SK-N-SH (cell line): ENCODE measurements at regions not wholly inside any gene's neighbourhood (a gene's known extent, or its start where the extent isn't known, plus 50 kb on each side); places are given as distances from the start of the nearest gene placed in this dataset.
"Not testable (repeated sequence)": the region's sequence is repeated elsewhere in the genome, so short reads cannot be mapped to it uniquely, and the experiment has no call there.

Source experiments
- CTCF ChIA-PET: fragments of 300-600, 350-600 bp; formaldehyde crosslinking; extraction: SDS; loops from one replicate; lab custom pipeline; 2021; lab: Yijun Ruan, JAX
- POLR2A ChIA-PET: fragments of 350-600 bp; sonication (Branson Sonifier 250); formaldehyde crosslinking; extraction: SDS; loops from one replicate; lab custom pipeline; 2020; ENCODE audit warnings: antibody characterized with exemption, inconsistent platforms; lab: Yijun Ruan, JAX
- DNase-seq: peaks from one replicate; pipeline ENCODE4 v3.0.0; 2012
- H2AFZ ChIP-seq: fragments of 200-600 bp; sonication (generic); 2 replicates; pipeline ENCODE4 v1.8.1; 2016; ENCODE audit warnings: antibody characterized with exemption, mild to moderate bottlenecking, low read depth
- H3F3A ChIP-seq: fragments of 200-600 bp; sonication (generic); replicated peaks from 2 replicates; pipeline ENCODE3; 2016; ENCODE audit warnings: antibody characterized with exemption, mild to moderate bottlenecking; ENCODE audit not compliant: insufficient read depth
- H3K27ac ChIP-seq, 2 experiments: fragments of 200-500 bp in 1 of 2; fragments of 200-600 bp in 1 of 2; sonication (Bioruptor generic) in 1 of 2; sonication (generic), shearing (Covaris generic) in 1 of 2; 2 replicates each; pipeline versions ENCODE4 v1.5.1 to v1.6.1; 2014 to 2016; ENCODE audit warnings: low read depth in 2 of 2, inconsistent platforms in 1 of 2, low read length in 1 of 2, mild to moderate bottlenecking in 1 of 2, mixed read lengths in 1 of 2
- H3K27me3 ChIP-seq: fragments of 200-600 bp; sonication (generic), shearing (Covaris generic); 2 replicates; pipeline ENCODE4 v1.6.1; 2016; ENCODE audit warnings: mixed run types; ENCODE audit not compliant: insufficient read depth
- H3K36me3 ChIP-seq, 2 experiments: fragments of 200-500 bp in 1 of 2; fragments of 200-600 bp in 1 of 2; sonication (Bioruptor generic) in 1 of 2; sonication (generic) in 1 of 2; replicated peaks in 1 of 2; 2 replicates each; pipeline versions ENCODE3 to v1.5.1; 2014 to 2016; ENCODE audit warnings: low read length in 1 of 2, mild to moderate bottlenecking in 1 of 2; ENCODE audit not compliant: insufficient read depth in 2 of 2, control insufficient read depth in 1 of 2
- H3K4me1 ChIP-seq, 2 experiments: fragments of 200-500 bp in 1 of 2; fragments of 200-600 bp in 1 of 2; sonication (Bioruptor generic) in 1 of 2; sonication (generic), shearing (Covaris generic) in 1 of 2; 2 replicates each; pipeline versions ENCODE4 v1.5.1 to v1.6.1; 2014 to 2016; ENCODE audit warnings: low read depth in 1 of 2, low read length in 1 of 2, mixed run types in 1 of 2; ENCODE audit not compliant: insufficient read depth in 2 of 2, control insufficient read depth in 1 of 2
- H3K4me2 ChIP-seq: fragments of 200-600 bp; sonication (generic), shearing (Covaris generic); 2 replicates; pipeline ENCODE4 v1.6.1; 2017; ENCODE audit warnings: mixed run types
- H3K4me3 ChIP-seq, 2 experiments: fragments of 200-500 bp in 1 of 2; fragments of 200-600 bp in 1 of 2; sonication (Bioruptor generic) in 1 of 2; sonication (generic), shearing (Covaris generic) in 1 of 2; 2 replicates each; pipeline versions ENCODE4 v1.5.1 to v1.8.1; 2014 to 2016; ENCODE audit warnings: low read depth in 2 of 2, inconsistent platforms in 1 of 2, low read length in 1 of 2, mild to moderate bottlenecking in 1 of 2, mixed read lengths in 1 of 2, moderate library complexity in 1 of 2
- H3K79me2 ChIP-seq: fragments of 200-600 bp; sonication (generic); 2 replicates; pipeline ENCODE4 v1.8.1; 2017; ENCODE audit warnings: mild to moderate bottlenecking; ENCODE audit not compliant: insufficient read depth
- H3K9ac ChIP-seq: fragments of 200-600 bp; sonication (generic); 2 replicates; pipeline ENCODE4 v1.6.1; 2017; ENCODE audit warnings: mixed run types
- H3K9me2 ChIP-seq: fragments of 200-600 bp; sonication (generic); 2 replicates; pipeline ENCODE4 v1.6.1; 2017; ENCODE audit warnings: mixed run types
- H3K9me3 ChIP-seq: fragments of 200-600 bp; sonication (generic); 2 replicates; pipeline ENCODE4 v1.6.1; 2017; ENCODE audit warnings: mixed run types, mild to moderate bottlenecking, moderate library complexity
- H4K20me1 ChIP-seq: fragments of 200-600 bp; sonication (generic); 2 replicates; pipeline ENCODE4 v1.6.1; 2017; ENCODE audit warnings: mild to moderate bottlenecking, mixed run types; ENCODE audit not compliant: insufficient read depth
- CHD2 ChIP-seq: fragments of 150-350 bp; IDR thresholded peaks from 2 replicates; pipeline ENCODE4 v1.6.1; 2018; ENCODE audit warnings: low read length; ENCODE audit not compliant: partially characterized antibody
- EZH2phosphoT487 ChIP-seq: fragments of 200-600 bp; sonication (generic); IDR thresholded peaks from 2 replicates; pipeline ENCODE4 v1.6.1; 2017; ENCODE audit warnings: low read depth, mixed run types, mild to moderate bottlenecking, antibody characterized with exemption, moderate library complexity, borderline replicate concordance
- GATA2 ChIP-seq: sonication (generic); formaldehyde crosslinking; IDR thresholded peaks from 2 replicates; pipeline ENCODE4 v1.5.0; 2020; ENCODE audit warnings: mild to moderate bottlenecking, missing genetic modification reagents
- MXI1 ChIP-seq: IDR thresholded peaks from 2 replicates; pipeline ENCODE4 v1.6.1; 2012; ENCODE audit warnings: mild to moderate bottlenecking, low read depth, low read length, improper control_type of control experiment
- NFIC ChIP-seq: IDR thresholded peaks from 2 replicates; pipeline ENCODE4 v1.4.0; 2012; ENCODE audit warnings: borderline replicate concordance
- NRF1 ChIP-seq: IDR thresholded peaks from 2 replicates; pipeline ENCODE4 v1.6.1; 2012; ENCODE audit warnings: low read depth, mild to moderate bottlenecking, low read length
- POLR2AphosphoS5 ChIP-seq: IDR thresholded peaks from 2 replicates; pipeline ENCODE4 v1.6.1; 2012; ENCODE audit warnings: low read depth, low read length
- RAD21 ChIP-seq: IDR thresholded peaks from 2 replicates; pipeline ENCODE4 v1.6.1; 2012; ENCODE audit warnings: mild to moderate bottlenecking, low read length
- RCOR1 ChIP-seq: fragments of 150-350 bp; IDR thresholded peaks from 2 replicates; pipeline ENCODE4 v1.6.1; 2017; ENCODE audit warnings: antibody characterized with exemption, low read length
- RFX5 ChIP-seq: IDR thresholded peaks from 2 replicates; pipeline ENCODE4 v1.6.1; 2012; ENCODE audit warnings: mild to moderate bottlenecking, improper control_type of control experiment, low read length
- RXRA ChIP-seq: IDR thresholded peaks from 2 replicates; pipeline ENCODE4 v1.4.0; 2012; ENCODE audit warnings: low read depth, mild to moderate bottlenecking, borderline replicate concordance
- SMC3 ChIP-seq: IDR thresholded peaks from 2 replicates; pipeline ENCODE4 v1.6.1; 2012; ENCODE audit warnings: low read depth, low read length, improper control_type of control experiment
- TAF1 ChIP-seq: IDR thresholded peaks from 2 replicates; pipeline ENCODE4 v1.6.1; 2012; ENCODE audit warnings: low read depth, mild to moderate bottlenecking, low read length, moderate library complexity, borderline replicate concordance
- WGBS: methylation state at CpG from one replicate; pipeline ENCODE4 v1.1.6; 2017; ENCODE audit warnings: low lambda C conversion rate; 5-methylcytosine and 5-hydroxymethylcytosine counted together
- TF ChIP-seq, protein P1 (sequence below): fragments of 150-350 bp; IDR thresholded peaks from 2 replicates; pipeline ENCODE4 v1.6.1; 2017; ENCODE audit warnings: antibody characterized with exemption, low read length, low read depth, borderline replicate concordance
- TF ChIP-seq, protein P2 (sequence below): fragments of 200-600 bp; sonication (generic); IDR thresholded peaks from 2 replicates; pipeline ENCODE4 v1.6.1; 2017; ENCODE audit warnings: antibody characterized with exemption, mild to moderate bottlenecking, moderate library complexity
- TF ChIP-seq, protein P3 (sequence below): IDR thresholded peaks from 2 replicates; pipeline ENCODE4; 2012
- TF ChIP-seq, protein P4 (sequence below): IDR thresholded peaks from 2 replicates; pipeline ENCODE4 v1.4.0; 2012; ENCODE audit warnings: low read depth, borderline replicate concordance

- Histone ChIP-seq H3K4me1 (peaks cover 0 to 3% of the 10 kb centered on the region in 2 experiments; a peak in 1 of 4 replicates), H3K27ac (peak overlapping the region in 1 of 2 experiments; percentile 82; a peak in 2 of 4 replicates), H3F3A (no peaks in the 10 kb centered on the region), H3K9me2 (no peaks in the 10 kb centered on the region), H2AFZ (no peak overlapping the region), H4K20me1 (no peaks in the 10 kb centered on the region), H3K9ac (no peak overlapping the region), H3K4me3 (no peak overlapping the region), H3K9me3 (no peaks in the 10 kb centered on the region), H3K4me2 (peak overlapping the region; percentile 10; the same call in 1 of the 2 replicates), H3K79me2 (no peaks in the 10 kb centered on the region), H3K27me3 (no peaks in the 10 kb centered on the region), H3K36me3 (peaks cover 0 to 2% of the 10 kb centered on the region in 2 experiments)
- TF ChIP-seq NFIC (no peak), RFX5 (no peak), TAF1 (no peak), EZH2phosphoT487 (no peak), NRF1 (no peak)
- TF ChIP-seq, protein P1, sequence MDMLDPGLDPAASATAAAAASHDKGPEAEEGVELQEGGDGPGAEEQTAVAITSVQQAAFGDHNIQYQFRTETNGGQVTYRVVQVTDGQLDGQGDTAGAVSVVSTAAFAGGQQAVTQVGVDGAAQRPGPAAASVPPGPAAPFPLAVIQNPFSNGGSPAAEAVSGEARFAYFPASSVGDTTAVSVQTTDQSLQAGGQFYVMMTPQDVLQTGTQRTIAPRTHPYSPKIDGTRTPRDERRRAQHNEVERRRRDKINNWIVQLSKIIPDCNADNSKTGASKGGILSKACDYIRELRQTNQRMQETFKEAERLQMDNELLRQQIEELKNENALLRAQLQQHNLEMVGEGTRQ = no peak
- ChIA-PET CTCF (interaction anchor here (1.1 to 2.3 kb wide), 4 partner anchors 31 to 688 kb away, joined by 3 to 11 read pairs (median 6); no protein-coding TSS in a partner anchor), POLR2A (no interaction called here)
- no peak for DNase-seq
- 82% methylated on average over 8 of the region's 8 CpGs for WGBS
These were observed 817.5 kb upstream of the SLC10A2 start for GRCh38 chr13:103883698-103884097.

- Histone ChIP-seq H3K9ac (no peak overlapping the region), H3K4me3 (peak overlapping the region in 1 of 2 experiments; percentile 1; a peak in 1 of 4 replicates), H3K27me3 (no peaks in the 10 kb centered on the region), H3K4me1 (peaks cover 0 to 3% of the 10 kb centered on the region in 2 experiments; a peak in 1 of 4 replicates), H2AFZ (no peak overlapping the region), H3K36me3 (peaks cover 0 to 2% of the 10 kb centered on the region in 2 experiments), H3K9me3 (no peaks in the 10 kb centered on the region), H3K79me2 (no peaks in the 10 kb centered on the region), H3K27ac (peak overlapping the region in 1 of 2 experiments; percentile 82; a peak in 2 of 4 replicates), H3F3A (no peaks in the 10 kb centered on the region), H3K9me2 (no peaks in the 10 kb centered on the region), H4K20me1 (no peaks in the 10 kb centered on the region), H3K4me2 (peak overlapping the region; percentile 10; the same call in 1 of the 2 replicates)
- 3% methylated on average over 7 of the region's 7 CpGs for WGBS
- peak; percentile 56 for DNase-seq
- POLR2A ChIA-PET = no interaction called here
- CTCF ChIA-PET = interaction anchor here (1.0 to 2.3 kb wide), 6 partner anchors 31 to 967 kb away, joined by 3 to 11 read pairs (median 4); no protein-coding TSS in a partner anchor
- TF ChIP-seq, protein P2, sequence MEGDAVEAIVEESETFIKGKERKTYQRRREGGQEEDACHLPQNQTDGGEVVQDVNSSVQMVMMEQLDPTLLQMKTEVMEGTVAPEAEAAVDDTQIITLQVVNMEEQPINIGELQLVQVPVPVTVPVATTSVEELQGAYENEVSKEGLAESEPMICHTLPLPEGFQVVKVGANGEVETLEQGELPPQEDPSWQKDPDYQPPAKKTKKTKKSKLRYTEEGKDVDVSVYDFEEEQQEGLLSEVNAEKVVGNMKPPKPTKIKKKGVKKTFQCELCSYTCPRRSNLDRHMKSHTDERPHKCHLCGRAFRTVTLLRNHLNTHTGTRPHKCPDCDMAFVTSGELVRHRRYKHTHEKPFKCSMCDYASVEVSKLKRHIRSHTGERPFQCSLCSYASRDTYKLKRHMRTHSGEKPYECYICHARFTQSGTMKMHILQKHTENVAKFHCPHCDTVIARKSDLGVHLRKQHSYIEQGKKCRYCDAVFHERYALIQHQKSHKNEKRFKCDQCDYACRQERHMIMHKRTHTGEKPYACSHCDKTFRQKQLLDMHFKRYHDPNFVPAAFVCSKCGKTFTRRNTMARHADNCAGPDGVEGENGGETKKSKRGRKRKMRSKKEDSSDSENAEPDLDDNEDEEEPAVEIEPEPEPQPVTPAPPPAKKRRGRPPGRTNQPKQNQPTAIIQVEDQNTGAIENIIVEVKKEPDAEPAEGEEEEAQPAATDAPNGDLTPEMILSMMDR = peak; percentile 72
- peak; percentile 61 for TF ChIP-seq SMC3
- TF ChIP-seq RXRA = no peak
- no peak for TF ChIP-seq GATA2 (CRISPR knock-in tag)
- peak; percentile 88 for TF ChIP-seq RAD21
- TF ChIP-seq NFIC = peak; percentile 43; the same call in 1 of the 2 replicates
- no peak for TF ChIP-seq POLR2AphosphoS5
- TF ChIP-seq, protein P3, sequence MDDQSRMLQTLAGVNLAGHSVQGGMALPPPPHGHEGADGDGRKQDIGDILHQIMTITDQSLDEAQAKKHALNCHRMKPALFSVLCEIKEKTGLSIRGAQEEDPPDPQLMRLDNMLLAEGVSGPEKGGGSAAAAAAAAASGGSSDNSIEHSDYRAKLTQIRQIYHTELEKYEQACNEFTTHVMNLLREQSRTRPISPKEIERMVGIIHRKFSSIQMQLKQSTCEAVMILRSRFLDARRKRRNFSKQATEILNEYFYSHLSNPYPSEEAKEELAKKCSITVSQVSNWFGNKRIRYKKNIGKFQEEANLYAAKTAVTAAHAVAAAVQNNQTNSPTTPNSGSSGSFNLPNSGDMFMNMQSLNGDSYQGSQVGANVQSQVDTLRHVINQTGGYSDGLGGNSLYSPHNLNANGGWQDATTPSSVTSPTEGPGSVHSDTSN = 0 out of 2 replicates have a peak, but pooled peaks have one; percentile 13
- TF ChIP-seq MXI1 = peak; percentile 61
- TF ChIP-seq CHD2 = peak; percentile 7
- TF ChIP-seq, protein P4, sequence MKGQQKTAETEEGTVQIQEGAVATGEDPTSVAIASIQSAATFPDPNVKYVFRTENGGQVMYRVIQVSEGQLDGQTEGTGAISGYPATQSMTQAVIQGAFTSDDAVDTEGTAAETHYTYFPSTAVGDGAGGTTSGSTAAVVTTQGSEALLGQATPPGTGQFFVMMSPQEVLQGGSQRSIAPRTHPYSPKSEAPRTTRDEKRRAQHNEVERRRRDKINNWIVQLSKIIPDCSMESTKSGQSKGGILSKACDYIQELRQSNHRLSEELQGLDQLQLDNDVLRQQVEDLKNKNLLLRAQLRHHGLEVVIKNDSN = no peak
- 0 out of 2 replicates have a peak, but pooled peaks have one; percentile 18 for TF ChIP-seq RCOR1
These were observed 816.9 kb upstream of the SLC10A2 start for GRCh38 chr13:103883164-103883563.

GRCh38 chr13:103880146-103880545 is 813.9 kb upstream of the SLC10A2 start:
- POLR2A ChIA-PET, H3F3A ChIP-seq, H3K9ac ChIP-seq, DNase-seq, H3K36me3 ChIP-seq, H3K9me2 ChIP-seq, H3K27ac ChIP-seq, H3K4me1 ChIP-seq, H3K4me2 ChIP-seq, H3K79me2 ChIP-seq, H4K20me1 ChIP-seq, H3K27me3 ChIP-seq, H3K9me3 ChIP-seq, H3K4me3 ChIP-seq, CTCF ChIA-PET, H2AFZ ChIP-seq: not testable (repeated sequence)
- 83% methylated on average over 13 of the region's 13 CpGs for WGBS
